GM19397 (cell line): ENCODE measurements at regions not wholly inside any gene's neighbourhood (a gene's known extent, or its start where the extent isn't known, plus 50 kb on each side); places are given as distances from the start of the nearest gene placed in this dataset.
"Not testable (repeated sequence)": the region's sequence is repeated elsewhere in the genome, so short reads cannot be mapped to it uniquely, and the experiment has no call there.

Source experiments
- ATAC-seq: cut with Tn5 transposase; IDR thresholded peaks from one replicate; pipeline ENCODE4 v1.9.1; 2021; ENCODE audit warnings: mild to moderate bottlenecking, moderate library complexity; ENCODE audit not compliant: unreplicated experiment

DNA sequence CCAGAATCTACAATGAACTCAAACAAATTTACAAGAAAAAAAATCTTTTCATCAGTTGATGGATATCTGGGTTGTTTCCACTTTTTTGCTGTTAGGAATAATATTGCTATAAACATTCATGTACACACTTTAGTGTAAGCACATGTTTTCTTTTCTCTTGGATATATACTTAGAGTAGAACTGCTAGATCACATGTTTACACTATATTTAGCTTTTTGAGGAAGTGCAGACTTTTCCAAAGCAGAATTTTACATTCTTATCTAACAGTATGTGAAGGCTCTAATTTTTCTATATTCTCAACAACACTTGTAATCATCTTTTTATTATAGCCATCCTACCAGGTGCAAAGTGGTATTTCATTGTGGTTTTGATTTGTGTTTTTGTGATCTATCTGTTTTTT is 103.6 kb upstream of the RMP24 start:
- no peak for ATAC-seq

DNA sequence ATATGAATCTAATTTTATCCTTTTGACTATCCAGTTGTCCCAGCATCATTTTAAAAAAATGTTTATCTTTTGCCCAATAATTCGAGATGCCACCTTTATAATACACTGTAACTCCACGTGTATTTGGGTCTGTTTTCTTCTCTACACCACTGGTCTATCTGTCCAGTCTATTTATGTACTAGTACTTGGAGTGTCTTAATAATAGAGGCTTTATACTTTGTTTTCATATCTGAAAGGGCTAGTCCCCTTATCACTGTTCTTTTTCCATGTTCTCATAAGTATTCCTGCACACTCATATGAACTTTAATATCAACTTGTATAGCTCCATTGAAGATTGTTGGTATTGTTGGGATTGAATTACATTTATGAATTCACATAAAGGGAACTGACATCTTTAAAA is 101.1 kb upstream of the RMP24 start:
- no peak for ATAC-seq

DNA sequence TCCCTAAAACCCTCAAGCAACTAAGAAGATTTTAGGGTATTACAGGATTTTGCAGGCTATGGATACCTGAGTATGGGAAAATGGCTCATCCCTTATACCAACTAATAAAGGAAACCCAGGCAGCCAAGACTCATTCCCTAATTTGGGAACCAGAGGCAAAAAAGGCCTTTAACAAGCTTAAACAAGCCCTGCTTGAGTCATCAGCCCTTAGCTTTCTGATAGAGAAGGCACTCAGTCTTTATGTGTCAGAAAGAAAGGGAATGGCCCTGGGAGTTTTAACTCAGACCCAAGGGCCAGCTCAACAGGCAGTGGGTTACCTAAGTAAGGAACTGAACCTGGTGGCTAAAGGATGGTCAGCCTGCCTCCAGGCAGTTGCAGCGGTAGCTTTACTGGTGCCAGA is 96.9 kb upstream of the RMP24 start:
- no peak for ATAC-seq

GRCh38 chr18:35876243-35876642 is 96.2 kb upstream of the RMP24 start:
- no peak for ATAC-seq

- ATAC-seq = no peak
Observed at GRCh38 chr18:35880788-35881455, 91.6 kb upstream of the RMP24 start.

DNA sequence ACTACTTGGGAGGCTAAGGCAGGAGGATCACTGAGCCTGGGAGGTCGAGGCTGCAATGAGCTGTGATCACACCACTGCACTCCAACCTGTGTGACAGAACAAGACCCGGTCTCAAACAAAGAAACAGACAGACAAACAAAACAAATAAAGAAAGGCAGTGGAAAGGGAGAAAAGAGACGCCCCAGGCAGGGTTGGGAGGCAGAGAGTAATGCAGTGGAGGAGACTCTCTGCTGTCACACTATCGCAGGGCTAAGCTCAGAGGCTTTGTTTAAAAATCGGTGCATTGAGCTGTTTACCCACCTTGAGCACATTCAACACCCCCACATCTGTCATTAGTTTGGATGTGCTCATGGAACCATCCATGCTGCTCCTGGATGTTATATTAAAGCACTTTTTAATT is 84.2 kb upstream of the RMP24 start:
- no peak for ATAC-seq

DNA sequence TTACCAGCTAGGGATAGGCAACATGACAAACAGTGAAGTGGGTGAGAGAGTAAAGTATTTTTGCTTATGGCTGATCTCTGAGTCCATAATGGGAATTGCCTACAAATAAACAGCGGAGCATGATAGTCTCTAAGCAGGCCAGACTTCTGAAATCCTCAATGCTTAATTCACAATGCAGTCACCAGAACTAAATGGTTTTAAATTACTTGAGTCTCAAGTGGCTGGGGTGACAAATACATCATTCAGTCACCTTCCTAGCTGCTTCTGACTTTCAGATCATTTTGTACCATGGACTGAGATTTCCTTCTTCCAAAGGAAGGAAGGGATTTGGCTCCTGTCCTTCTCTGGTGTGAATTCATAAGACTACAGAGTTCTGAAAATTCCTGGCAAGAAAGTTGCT is 82.8 kb upstream of the RMP24 start:
- ATAC-seq = no peak

DNA sequence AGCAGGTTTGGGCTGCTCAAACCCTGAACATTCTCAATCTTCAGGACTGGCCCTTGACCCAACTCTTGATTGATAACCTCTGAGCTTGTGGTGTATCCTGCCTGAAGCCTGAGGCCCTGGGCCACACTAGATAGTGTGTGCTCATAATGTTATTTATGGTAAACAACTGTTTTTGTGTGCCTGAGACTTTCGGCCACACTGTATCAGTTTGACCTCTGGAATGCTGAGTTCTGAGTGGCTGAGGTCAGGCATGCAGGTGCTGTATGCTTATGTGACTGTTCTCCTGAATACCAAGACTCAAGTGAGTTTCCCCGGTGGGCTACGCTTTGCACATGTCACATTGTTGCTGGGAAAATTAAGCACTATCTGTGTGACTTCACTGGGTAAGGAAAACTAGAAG is 82.2 kb upstream of the RMP24 start:
- ATAC-seq = no peak

- no peak for ATAC-seq
Observed at GRCh38 chr18:35892118-35892517, 80.4 kb upstream of the RMP24 start.

GRCh38 chr18:35897481-35897880 is 75.0 kb upstream of the RMP24 start:
- not testable (repeated sequence) for ATAC-seq

DNA sequence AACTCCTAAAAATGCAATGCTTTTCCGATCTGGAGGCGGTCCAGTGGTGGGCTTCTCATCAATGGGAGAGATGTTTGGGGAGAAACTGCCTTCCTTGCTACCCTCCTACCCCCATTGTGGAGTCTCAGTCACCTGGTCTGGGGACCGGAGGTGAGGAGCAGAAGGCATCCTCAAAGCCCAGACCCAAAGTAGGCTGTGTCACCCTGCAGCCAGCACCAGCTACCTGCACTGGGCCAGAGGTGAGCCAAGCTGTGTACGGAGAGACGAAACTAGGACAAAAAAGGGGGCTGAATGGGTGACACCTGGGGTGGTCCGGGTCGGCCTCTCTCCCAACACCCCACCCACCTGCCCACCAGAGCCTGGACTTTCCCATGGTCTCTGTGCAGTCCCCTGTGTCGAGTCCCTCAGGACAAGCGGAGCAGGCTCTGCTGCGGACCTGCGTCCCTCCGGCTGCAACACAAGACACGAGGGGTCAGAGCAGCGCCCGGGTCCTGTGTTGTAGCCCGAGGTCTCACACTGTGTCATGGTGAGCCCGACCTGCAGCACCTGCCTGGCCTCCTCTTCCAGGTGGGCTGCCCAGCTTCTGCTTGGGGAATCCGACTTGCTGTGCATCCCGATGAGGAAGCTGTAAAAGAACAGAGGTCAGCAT is 68.0 kb upstream of the RMP24 start:
- ATAC-seq = no peak

GRCh38 chr18:35905436-35905835 is 67.0 kb upstream of the RMP24 start:
- no peak for ATAC-seq

DNA sequence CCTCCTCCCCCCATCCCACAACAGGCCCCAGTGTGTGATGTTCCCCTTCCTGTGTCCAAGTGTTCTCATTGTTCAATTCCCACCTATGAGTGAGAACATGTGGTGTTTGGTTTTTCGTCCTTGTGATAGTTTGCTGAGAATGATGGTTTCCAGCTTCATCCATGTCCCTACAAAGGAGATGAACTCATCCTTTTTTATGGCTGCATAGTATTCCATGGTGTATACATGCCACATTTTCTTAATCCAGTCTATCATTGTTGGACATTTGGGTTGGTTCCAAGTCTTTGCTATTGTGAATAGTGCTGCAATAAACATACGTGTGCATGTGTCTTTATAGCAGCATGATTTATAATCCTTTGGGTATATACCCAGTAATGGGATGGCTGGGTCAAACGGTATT is 66.2 kb upstream of the RMP24 start:
- ATAC-seq = not testable (repeated sequence)

- ATAC-seq = no peak
Observed at GRCh38 chr18:35910327-35910726, 62.2 kb upstream of the RMP24 start.

- no peak for ATAC-seq
Observed at GRCh38 chr18:35912332-35912731, 60.1 kb upstream of the RMP24 start.

- no peak for ATAC-seq
Observed at GRCh38 chr18:35915056-35915455, 57.4 kb upstream of the RMP24 start.

DNA sequence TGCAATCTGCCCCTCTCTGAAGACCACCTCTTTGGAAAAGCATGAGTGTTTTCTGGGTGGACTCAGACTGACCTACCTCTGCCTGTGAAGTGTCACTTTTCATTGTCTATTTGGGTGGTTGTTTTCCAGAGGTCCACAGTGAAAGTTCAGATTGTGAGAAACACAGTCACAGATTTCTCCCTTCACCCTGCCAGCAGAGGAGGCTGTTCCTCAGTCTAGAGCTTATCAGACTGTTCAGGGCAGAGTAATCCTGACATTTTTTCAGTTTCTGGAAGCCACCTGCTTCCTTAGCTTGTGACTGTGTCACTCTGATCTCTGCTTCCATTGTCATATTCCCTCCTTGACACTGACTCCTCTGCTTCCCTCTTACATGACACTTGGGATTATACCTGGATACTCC is 55.4 kb upstream of the RMP24 start:
- no peak for ATAC-seq

- no peak for ATAC-seq
Observed at GRCh38 chr18:35918564-35918963, 53.9 kb upstream of the RMP24 start.

GRCh38 chr18:35919179-35919578 is 53.3 kb upstream of the RMP24 start:
- ATAC-seq = no peak

DNA sequence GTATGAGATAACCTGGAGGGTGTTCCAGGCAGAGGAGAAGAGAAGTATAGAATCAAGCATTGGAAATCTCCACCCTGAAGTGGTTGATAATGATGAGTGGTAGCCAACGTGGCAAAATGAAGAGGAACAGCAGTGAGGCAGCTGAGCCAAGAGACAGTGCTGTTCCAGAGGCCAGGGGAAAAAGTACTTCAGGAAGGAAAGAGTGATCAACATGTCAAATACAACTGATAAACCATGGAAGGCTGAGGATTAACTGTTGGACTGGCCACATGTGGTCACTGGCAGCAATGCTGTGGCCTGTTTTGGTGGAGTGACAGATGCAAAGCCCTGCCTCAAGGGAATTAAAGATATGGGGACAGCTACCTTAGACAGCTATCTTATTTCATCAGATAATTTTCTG is 51.9 kb upstream of the RMP24 start:
- no peak for ATAC-seq
